ENCODE measurements at regions not wholly inside any gene's neighbourhood (a gene's known extent, or its start where the extent isn't known, plus 50 kb on each side); places are given as distances from the start of the nearest gene placed in this dataset.

DNA sequence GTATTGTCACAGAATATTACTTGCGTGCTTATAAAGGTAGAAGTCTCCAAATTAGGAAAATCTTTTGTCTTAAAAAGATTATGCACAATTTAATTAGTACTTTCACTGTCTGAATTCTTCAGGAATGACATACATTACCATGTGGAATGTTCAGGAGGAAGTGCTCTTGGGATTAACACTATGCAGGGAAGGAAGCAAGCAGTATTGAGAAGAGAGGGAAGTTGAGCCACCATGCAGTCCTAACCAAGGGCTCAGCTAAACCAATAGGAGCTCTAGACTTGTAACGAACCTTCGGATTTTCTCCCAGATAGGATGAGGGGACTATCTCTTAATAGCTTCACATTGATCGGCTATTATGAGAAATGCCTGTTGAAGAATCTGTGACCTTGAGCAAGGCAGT lies 918.4 kb upstream of the MANEA start:
- H2AFZ ChIP-seq = no peak overlapping the region
- H3K9ac ChIP-seq = no peak overlapping the region
- no peak overlapping the region for H3K4me2 ChIP-seq (ENCODE audit: low read length)
- H3K36me3 ChIP-seq (ENCODE audit: control insufficient read depth, insufficient read depth, low read length) = no peaks in the 10 kb centered on the region
- H3K4me3 ChIP-seq (ENCODE audit: low read depth, low read length) = no peak overlapping the region
- no peak overlapping the region for H3K27ac ChIP-seq
- no peaks in the 10 kb centered on the region for H3K79me2 ChIP-seq
- no peak for TF ChIP-seq CTCF (IDR thresholded peaks at IDR 0.05)
- H3K27me3 ChIP-seq (ENCODE audit: control insufficient read depth, insufficient read depth, low read length) = no peaks in the 10 kb centered on the region
- H3K4me1 ChIP-seq = no peaks in the 10 kb centered on the region
- no peaks in the 10 kb centered on the region for H3K9me3 ChIP-seq (ENCODE audit: control insufficient read depth, low read length)

DNA sequence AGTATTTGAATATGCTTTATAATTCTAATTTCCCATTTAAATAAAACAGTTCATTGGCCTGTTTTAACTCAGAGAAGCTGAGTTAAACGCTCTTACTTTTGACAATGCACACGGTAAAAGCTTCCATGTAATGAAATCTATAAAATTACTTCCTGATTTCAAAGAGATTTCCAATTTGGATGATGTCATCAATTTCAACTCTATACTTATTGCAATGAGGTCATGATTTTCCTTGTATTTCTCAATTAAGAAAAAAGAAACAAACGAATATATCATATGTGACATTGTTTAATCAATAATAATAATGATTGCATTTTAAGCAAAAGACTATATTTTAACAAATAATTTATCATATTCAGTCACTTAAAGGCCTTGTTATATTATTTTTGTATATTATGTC lies 926.1 kb upstream of the MANEA start:
- Histone ChIP-seq H3K36me3 (ENCODE audit: control insufficient read depth, insufficient read depth, low read length) (no peaks in the 10 kb centered on the region), H2AFZ (no peak overlapping the region), H3K9me3 (ENCODE audit: control insufficient read depth, low read length) (no peaks in the 10 kb centered on the region), H3K4me2 (ENCODE audit: low read length) (no peak overlapping the region), H3K27me3 (ENCODE audit: control insufficient read depth, insufficient read depth, low read length) (no peaks in the 10 kb centered on the region), H3K4me1 (no peaks in the 10 kb centered on the region), H3K4me3 (ENCODE audit: low read depth, low read length) (no peak overlapping the region), H3K27ac (no peak overlapping the region), H3K9ac (no peak overlapping the region), H3K79me2 (no peaks in the 10 kb centered on the region)
- no peak for TF ChIP-seq CTCF (IDR thresholded peaks at IDR 0.05)

- H3K36me3 ChIP-seq (ENCODE audit: control insufficient read depth, insufficient read depth, low read length) = no peaks in the 10 kb centered on the region
- H2AFZ ChIP-seq = no peak overlapping the region
- H3K27ac ChIP-seq = no peak overlapping the region
- no peaks in the 10 kb centered on the region for H3K79me2 ChIP-seq
- no peak overlapping the region for H3K9ac ChIP-seq
- H3K9me3 ChIP-seq (ENCODE audit: control insufficient read depth, low read length) = no peaks in the 10 kb centered on the region
- TF ChIP-seq CTCF (IDR thresholded peaks at IDR 0.05) = no peak
- no peaks in the 10 kb centered on the region for H3K4me1 ChIP-seq
- no peak overlapping the region for H3K4me3 ChIP-seq (ENCODE audit: low read depth, low read length)
- H3K27me3 ChIP-seq (ENCODE audit: control insufficient read depth, insufficient read depth, low read length) = no peaks in the 10 kb centered on the region
- no peak overlapping the region for H3K4me2 ChIP-seq (ENCODE audit: low read length)
These were observed 932.1 kb upstream of the MANEA start for GRCh38 chr6:94645191-94645590.

GRCh38 chr6:94639564-94639963 lies 937.8 kb upstream of the MANEA start:
- Histone ChIP-seq H3K4me3 (ENCODE audit: low read depth, low read length) (no peak overlapping the region), H3K9me3 (ENCODE audit: control insufficient read depth, low read length) (no peaks in the 10 kb centered on the region), H3K4me1 (no peaks in the 10 kb centered on the region), H3K9ac (no peak overlapping the region), H3K27ac (no peak overlapping the region), H3K79me2 (no peaks in the 10 kb centered on the region), H3K27me3 (ENCODE audit: control insufficient read depth, insufficient read depth, low read length) (no peaks in the 10 kb centered on the region), H2AFZ (no peak overlapping the region), H3K4me2 (ENCODE audit: low read length) (no peak overlapping the region), H3K36me3 (ENCODE audit: control insufficient read depth, insufficient read depth, low read length) (no peaks in the 10 kb centered on the region)
- TF ChIP-seq CTCF (IDR thresholded peaks at IDR 0.05) = no peak

DNA sequence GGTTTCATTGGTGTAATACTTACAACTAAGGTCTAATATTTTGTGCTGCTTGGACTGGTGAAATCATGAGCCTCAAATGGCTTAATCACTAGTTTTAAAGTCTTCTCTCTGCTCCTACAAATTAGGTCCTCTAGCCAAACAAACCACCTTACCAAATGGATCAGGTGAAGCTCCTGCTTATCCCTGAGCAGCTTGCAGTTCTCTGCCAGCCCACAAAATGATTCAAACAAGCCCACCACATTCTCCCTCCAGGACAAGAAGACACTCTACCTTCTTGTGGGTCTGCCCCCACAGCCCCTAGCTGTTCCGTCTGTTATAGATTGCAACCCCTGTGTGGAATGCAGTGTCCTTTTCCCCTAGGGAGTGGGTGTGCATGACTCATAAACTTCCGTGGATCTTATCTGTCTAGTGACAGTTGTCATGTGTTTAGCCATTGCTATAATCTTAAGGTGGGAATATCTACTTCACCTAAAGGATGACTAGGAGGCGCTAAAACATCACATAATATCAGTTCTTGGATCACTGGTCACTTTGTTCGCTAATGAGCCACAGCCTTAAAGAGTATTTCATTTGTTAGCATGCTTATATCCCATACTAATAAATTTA lies 940.5 kb upstream of the MANEA start:
- no peak overlapping the region for H3K4me3 ChIP-seq (ENCODE audit: low read depth, low read length)
- no peaks in the 10 kb centered on the region for H3K4me1 ChIP-seq
- no peak for TF ChIP-seq CTCF (IDR thresholded peaks at IDR 0.05)
- H3K4me2 ChIP-seq (ENCODE audit: low read length) = no peak overlapping the region
- H3K27me3 ChIP-seq (ENCODE audit: control insufficient read depth, insufficient read depth, low read length) = no peaks in the 10 kb centered on the region
- H3K36me3 ChIP-seq (ENCODE audit: control insufficient read depth, insufficient read depth, low read length) = no peaks in the 10 kb centered on the region
- no peaks in the 10 kb centered on the region for H3K9me3 ChIP-seq (ENCODE audit: control insufficient read depth, low read length)
- H2AFZ ChIP-seq = no peak overlapping the region
- no peaks in the 10 kb centered on the region for H3K79me2 ChIP-seq
- H3K9ac ChIP-seq = no peak overlapping the region
- H3K27ac ChIP-seq = no peak overlapping the region
